ENCODE measurements at regions not wholly inside any gene's neighbourhood (a gene's known extent, or its start where the extent isn't known, plus 50 kb on each side); places are given as distances from the start of the nearest gene placed in this dataset.

DNA sequence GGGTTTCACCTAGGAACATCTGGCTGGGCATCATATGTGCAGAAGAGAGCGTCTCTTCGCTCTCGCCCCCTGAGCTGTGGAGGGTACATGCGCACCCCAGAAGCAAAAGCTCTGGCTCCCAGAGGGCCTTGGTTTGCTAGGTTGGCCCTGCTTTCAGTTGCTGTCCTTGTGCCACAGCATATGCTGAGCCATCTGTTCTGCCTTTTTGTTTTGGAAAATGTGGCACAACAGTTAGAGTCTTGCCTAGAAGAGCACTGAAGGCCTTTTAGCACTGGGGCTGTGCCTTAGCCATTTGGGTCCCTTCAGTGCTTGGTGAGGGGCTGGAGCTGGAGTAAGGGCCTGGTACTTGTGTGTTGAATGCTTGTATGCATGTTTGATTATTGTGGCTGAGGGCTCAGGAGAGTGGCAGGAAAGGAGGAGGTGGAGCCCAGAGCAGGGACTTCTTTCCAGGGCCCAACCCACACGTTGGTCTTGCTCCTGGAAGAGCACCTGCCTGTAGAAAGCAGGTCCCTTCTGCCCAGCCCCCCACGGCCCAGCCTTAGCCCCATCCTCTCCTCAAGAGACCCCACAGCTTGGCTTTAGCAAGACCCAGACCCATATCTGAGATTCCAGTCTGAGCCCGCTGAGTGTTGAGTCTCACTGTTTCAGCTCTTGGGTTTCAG is 113.7 kb downstream of the SLC25A47 start (continued):
- TF ChIP-seq, protein P1, sequence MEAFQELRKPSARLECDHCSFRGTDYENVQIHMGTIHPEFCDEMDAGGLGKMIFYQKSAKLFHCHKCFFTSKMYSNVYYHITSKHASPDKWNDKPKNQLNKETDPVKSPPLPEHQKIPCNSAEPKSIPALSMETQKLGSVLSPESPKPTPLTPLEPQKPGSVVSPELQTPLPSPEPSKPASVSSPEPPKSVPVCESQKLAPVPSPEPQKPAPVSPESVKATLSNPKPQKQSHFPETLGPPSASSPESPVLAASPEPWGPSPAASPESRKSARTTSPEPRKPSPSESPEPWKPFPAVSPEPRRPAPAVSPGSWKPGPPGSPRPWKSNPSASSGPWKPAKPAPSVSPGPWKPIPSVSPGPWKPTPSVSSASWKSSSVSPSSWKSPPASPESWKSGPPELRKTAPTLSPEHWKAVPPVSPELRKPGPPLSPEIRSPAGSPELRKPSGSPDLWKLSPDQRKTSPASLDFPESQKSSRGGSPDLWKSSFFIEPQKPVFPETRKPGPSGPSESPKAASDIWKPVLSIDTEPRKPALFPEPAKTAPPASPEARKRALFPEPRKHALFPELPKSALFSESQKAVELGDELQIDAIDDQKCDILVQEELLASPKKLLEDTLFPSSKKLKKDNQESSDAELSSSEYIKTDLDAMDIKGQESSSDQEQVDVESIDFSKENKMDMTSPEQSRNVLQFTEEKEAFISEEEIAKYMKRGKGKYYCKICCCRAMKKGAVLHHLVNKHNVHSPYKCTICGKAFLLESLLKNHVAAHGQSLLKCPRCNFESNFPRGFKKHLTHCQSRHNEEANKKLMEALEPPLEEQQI (IDR thresholded peaks at IDR 0.05): no peak
- TF ChIP-seq ZC3H4 (CRISPR knock-in tag; IDR thresholded peaks at IDR 0.05; ENCODE audit: borderline replicate concordance) (no peak), SRF (CRISPR knock-in tag; IDR thresholded peaks at IDR 0.05) (no peak)

DNA sequence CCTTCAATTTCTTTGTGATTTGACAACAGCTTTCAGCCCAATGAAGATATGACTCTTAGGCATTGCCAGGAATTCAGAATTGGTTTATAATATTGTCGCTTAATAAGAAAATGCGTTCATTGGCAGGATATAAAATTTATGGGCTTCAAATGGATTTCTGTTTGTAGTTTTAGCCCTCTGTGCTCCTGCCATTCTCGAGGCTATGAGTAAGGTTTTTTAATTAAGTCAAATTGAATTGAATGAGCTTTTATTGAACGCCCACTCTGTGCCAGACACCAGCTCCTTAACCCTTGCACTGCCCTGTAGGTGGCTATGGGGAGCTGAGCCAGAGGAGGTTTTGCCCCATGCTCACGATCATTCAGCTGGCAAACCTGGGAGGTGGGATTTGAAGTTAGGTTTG is 115.1 kb downstream of the SLC25A47 start:
- FAIRE-seq (no peak), ATAC-seq (no peak), DNase-seq (ENCODE audit: extremely low read depth in 1 of 4, low spot score in 3 of 4) (no peak)
- 77% methylated on average over 5 of the region's 5 CpGs for WGBS (ENCODE audit: insufficient coverage, low coverage, missing lambda C conversion rate)
- H3K9ac ChIP-seq (ENCODE audit: insufficient read depth in 1 of 2, low read depth in 2 of 2, low read length in 2 of 2): no peak overlapping the region
- no peaks in the 10 kb centered on the region for H3K79me2 ChIP-seq (ENCODE audit: control insufficient read depth, insufficient read depth, low read length)
- no peak overlapping the region for H3K27ac ChIP-seq (ENCODE audit: extremely low read depth, low read depth, low read length)
- in situ Hi-C loops (cut with MboI): no loop called here
- H3K27me3 ChIP-seq (ENCODE audit: control insufficient read depth in 2 of 2, insufficient read depth in 2 of 2, low read length in 2 of 2): no peaks in the 10 kb centered on the region
- no peaks in the 10 kb centered on the region for H3K36me3 ChIP-seq (ENCODE audit: control insufficient read depth, insufficient read depth, low read length)
- H3K4me3 ChIP-seq: no peak overlapping the region
- H2AFZ ChIP-seq (ENCODE audit: low read depth, low read length): no peak overlapping the region
- TF ChIP-seq, protein P2, sequence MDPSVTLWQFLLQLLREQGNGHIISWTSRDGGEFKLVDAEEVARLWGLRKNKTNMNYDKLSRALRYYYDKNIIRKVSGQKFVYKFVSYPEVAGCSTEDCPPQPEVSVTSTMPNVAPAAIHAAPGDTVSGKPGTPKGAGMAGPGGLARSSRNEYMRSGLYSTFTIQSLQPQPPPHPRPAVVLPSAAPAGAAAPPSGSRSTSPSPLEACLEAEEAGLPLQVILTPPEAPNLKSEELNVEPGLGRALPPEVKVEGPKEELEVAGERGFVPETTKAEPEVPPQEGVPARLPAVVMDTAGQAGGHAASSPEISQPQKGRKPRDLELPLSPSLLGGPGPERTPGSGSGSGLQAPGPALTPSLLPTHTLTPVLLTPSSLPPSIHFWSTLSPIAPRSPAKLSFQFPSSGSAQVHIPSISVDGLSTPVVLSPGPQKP (CRISPR knock-in tag; IDR thresholded peaks at IDR 0.05): no peak
- no peak for TF ChIP-seq EZH2 (IDR thresholded peaks at IDR 0.05; ENCODE audit: borderline replicate concordance, low read depth, low read length)
- TF ChIP-seq, protein P3, sequence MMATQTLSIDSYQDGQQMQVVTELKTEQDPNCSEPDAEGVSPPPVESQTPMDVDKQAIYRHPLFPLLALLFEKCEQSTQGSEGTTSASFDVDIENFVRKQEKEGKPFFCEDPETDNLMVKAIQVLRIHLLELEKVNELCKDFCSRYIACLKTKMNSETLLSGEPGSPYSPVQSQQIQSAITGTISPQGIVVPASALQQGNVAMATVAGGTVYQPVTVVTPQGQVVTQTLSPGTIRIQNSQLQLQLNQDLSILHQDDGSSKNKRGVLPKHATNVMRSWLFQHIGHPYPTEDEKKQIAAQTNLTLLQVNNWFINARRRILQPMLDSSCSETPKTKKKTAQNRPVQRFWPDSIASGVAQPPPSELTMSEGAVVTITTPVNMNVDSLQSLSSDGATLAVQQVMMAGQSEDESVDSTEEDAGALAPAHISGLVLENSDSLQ (IDR thresholded peaks at IDR 0.05): no peak
- TF ChIP-seq ZNF445 (CRISPR knock-in tag; IDR thresholded peaks at IDR 0.05; ENCODE audit: low read depth): no peak
- no peak for TF ChIP-seq SREBF1 (IDR thresholded peaks at IDR 0.05; ENCODE audit: borderline replicate concordance, low read depth, low read length)
- no peak for TF ChIP-seq RBM39 (optimal IDR thresholded peaks at IDR 0.05; ENCODE audit: low read depth, low read length)
- TF ChIP-seq, protein P4, sequence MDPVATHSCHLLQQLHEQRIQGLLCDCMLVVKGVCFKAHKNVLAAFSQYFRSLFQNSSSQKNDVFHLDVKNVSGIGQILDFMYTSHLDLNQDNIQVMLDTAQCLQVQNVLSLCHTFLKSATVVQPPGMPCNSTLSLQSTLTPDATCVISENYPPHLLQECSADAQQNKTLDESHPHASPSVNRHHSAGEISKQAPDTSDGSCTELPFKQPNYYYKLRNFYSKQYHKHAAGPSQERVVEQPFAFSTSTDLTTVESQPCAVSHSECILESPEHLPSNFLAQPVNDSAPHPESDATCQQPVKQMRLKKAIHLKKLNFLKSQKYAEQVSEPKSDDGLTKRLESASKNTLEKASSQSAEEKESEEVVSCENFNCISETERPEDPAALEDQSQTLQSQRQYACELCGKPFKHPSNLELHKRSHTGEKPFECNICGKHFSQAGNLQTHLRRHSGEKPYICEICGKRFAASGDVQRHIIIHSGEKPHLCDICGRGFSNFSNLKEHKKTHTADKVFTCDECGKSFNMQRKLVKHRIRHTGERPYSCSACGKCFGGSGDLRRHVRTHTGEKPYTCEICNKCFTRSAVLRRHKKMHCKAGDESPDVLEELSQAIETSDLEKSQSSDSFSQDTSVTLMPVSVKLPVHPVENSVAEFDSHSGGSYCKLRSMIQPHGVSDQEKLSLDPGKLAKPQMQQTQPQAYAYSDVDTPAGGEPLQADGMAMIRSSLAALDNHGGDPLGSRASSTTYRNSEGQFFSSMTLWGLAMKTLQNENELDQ (CRISPR knock-in tag; IDR thresholded peaks at IDR 0.05; ENCODE audit: borderline replicate concordance): no peak
- no peak for TF ChIP-seq ZNF77 (CRISPR knock-in tag; IDR thresholded peaks at IDR 0.05)
- BruUV-seq (replicated peaks): no TSS peak
- intact Hi-C loops (cut with micrococcal nuclease): no loop called here
- CTCF ChIA-PET (ENCODE audit: low intra/inter-chr PET ratio): no interaction called here
- no peak overlapping the region for H3K4me2 ChIP-seq (ENCODE audit: insufficient read depth, low read length)
- H4K20me1 ChIP-seq (replicated peaks; ENCODE audit: control insufficient read depth, insufficient read depth, low read length): no peaks in the 10 kb centered on the region
- no peaks in the 10 kb centered on the region for H3K9me3 ChIP-seq (replicated peaks; ENCODE audit: control insufficient read depth, insufficient read depth, low read depth, low read length)
- peaks cover 29 to 40% of the 10 kb centered on the region in 2 experiments for H3K4me1 ChIP-seq (replicated peaks in 1 of 2; ENCODE audit: control insufficient read depth in 2 of 2, insufficient read depth in 2 of 2, low read length in 2 of 2)
- POLR2A ChIA-PET: interaction anchor here (0.6 kb wide), 1 partner anchor 58 kb away, joined by 3 read pairs; no protein-coding TSS in a partner anchor
- H3K9me1 ChIP-seq (ENCODE audit: control insufficient read depth, insufficient read depth, low read length): no peaks in the 10 kb centered on the region
